ENCODE measurements at regions not wholly inside any gene's neighbourhood (a gene's known extent, or its start where the extent isn't known, plus 50 kb on each side); places are given as distances from the start of the nearest gene placed in this dataset.

GRCh38 chr1:59017501-59018231, 233.8 kb upstream of the JUN start:
- TF ChIP-seq, protein P1, sequence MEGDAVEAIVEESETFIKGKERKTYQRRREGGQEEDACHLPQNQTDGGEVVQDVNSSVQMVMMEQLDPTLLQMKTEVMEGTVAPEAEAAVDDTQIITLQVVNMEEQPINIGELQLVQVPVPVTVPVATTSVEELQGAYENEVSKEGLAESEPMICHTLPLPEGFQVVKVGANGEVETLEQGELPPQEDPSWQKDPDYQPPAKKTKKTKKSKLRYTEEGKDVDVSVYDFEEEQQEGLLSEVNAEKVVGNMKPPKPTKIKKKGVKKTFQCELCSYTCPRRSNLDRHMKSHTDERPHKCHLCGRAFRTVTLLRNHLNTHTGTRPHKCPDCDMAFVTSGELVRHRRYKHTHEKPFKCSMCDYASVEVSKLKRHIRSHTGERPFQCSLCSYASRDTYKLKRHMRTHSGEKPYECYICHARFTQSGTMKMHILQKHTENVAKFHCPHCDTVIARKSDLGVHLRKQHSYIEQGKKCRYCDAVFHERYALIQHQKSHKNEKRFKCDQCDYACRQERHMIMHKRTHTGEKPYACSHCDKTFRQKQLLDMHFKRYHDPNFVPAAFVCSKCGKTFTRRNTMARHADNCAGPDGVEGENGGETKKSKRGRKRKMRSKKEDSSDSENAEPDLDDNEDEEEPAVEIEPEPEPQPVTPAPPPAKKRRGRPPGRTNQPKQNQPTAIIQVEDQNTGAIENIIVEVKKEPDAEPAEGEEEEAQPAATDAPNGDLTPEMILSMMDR (IDR thresholded peaks at IDR 0.05; ENCODE audit: insufficient read depth, low read length) = no peak
- no peak for TF ChIP-seq REST (IDR thresholded peaks at IDR 0.05; ENCODE audit: insufficient replicate concordance, low read depth)

All from HL-60 (cell line).